Smooth muscle cell (in vitro differentiated cells): ENCODE measurements at regions not wholly inside any gene's neighbourhood (a gene's known extent, or its start where the extent isn't known, plus 50 kb on each side); places are given as distances from the start of the nearest gene placed in this dataset.

ENCODE experiments used
- DNase-seq: peaks from one replicate; lab custom pipeline; 2025; ENCODE audit not compliant: unreplicated experiment; lab: John Stamatoyannopoulos, UW
- H2AFZ ChIP-seq: fragments of 200-600 bp; sonication (generic); 2 replicates; pipeline ENCODE4 v1.6.0; 2016; ENCODE audit warnings: antibody characterized with exemption, low read depth, mild to moderate bottlenecking
- H3F3A ChIP-seq: fragments of 200-600 bp; sonication (generic); 2 replicates; pipeline ENCODE4 v1.6.0; 2017; ENCODE audit warnings: antibody characterized with exemption, low read depth
- H3K27ac ChIP-seq: fragments of 200-600 bp; sonication (generic); 2 replicates; pipeline ENCODE4 v1.5.1; 2016; ENCODE audit warnings: low read depth, mild to moderate bottlenecking
- H3K27me3 ChIP-seq: fragments of 200-600 bp; sonication (generic); 2 replicates; pipeline ENCODE4 v1.6.1; 2016; ENCODE audit warnings: low read depth, mild to moderate bottlenecking
- H3K36me3 ChIP-seq: fragments of 200-600 bp; sonication (generic); 2 replicates; pipeline ENCODE4 v1.5.1; 2016; ENCODE audit warnings: low read depth
- H3K4me1 ChIP-seq: fragments of 200-600 bp; sonication (generic); 2 replicates; pipeline ENCODE4 v1.5.1; 2016; ENCODE audit warnings: low read depth
- H3K4me2 ChIP-seq: fragments of 200-600 bp; sonication (generic); 2 replicates; pipeline ENCODE4 v1.6.0; 2016; ENCODE audit warnings: mild to moderate bottlenecking
- H3K4me3 ChIP-seq: fragments of 200-600 bp; sonication (generic); 2 replicates; pipeline ENCODE4 v1.5.1; 2016; ENCODE audit warnings: mild to moderate bottlenecking
- H3K79me2 ChIP-seq: fragments of 200-600 bp; sonication (generic); 2 replicates; pipeline ENCODE4 v1.6.0; 2016; ENCODE audit warnings: low read depth, mild to moderate bottlenecking
- H3K9ac ChIP-seq: fragments of 200-600 bp; sonication (generic); 2 replicates; pipeline ENCODE4 v1.6.0; 2016; ENCODE audit warnings: low read depth
- H3K9me3 ChIP-seq: fragments of 200-600 bp; sonication (generic); replicated peaks from 2 replicates; pipeline ENCODE4 v1.5.1; 2016; ENCODE audit warnings: low read depth
- H4K20me1 ChIP-seq: fragments of 200-600 bp; sonication (generic); 2 replicates; pipeline ENCODE4 v1.6.0; 2016; ENCODE audit warnings: low read depth
- WGBS: methylation state at CpG from one replicate; pipeline ENCODE4 v1.1.7; 2016; ENCODE audit warnings: low lambda C conversion rate; 5-methylcytosine and 5-hydroxymethylcytosine counted together
- TF ChIP-seq, protein P1 (sequence below): fragments of 200-600 bp; sonication (generic); IDR thresholded peaks from 2 replicates; pipeline ENCODE4 v1.5.1; 2017; ENCODE audit warnings: borderline replicate concordance, mild to moderate bottlenecking, antibody characterized with exemption; ENCODE audit not compliant: insufficient read depth, poor library complexity, severe bottlenecking

DNA sequence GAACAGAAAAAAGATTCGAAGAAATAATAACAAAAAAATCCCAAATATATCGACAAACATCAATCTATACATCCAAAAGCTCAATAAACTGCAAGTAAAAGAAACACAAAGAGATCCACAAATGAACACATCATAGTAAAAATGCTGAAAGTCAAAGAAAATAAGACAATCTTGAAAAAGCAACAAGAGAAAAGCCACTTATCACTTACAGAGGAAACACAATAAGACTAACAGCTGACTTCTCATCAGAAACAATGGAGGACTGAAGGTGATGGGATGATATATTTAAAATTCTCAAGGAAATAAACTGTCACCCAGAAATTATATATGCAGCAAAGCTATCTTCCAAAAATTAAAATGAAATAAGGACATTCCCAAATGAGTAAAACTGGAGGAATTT lies 140.3 kb downstream of the NDUFA10 start:
- no peaks in the 10 kb centered on the region for H4K20me1 ChIP-seq
- DNase-seq = no peak
- no peak overlapping the region for H3K9ac ChIP-seq
- no peaks in the 10 kb centered on the region for H3K36me3 ChIP-seq
- H3F3A ChIP-seq = no peaks in the 10 kb centered on the region
- no peaks in the 10 kb centered on the region for H3K4me1 ChIP-seq
- no peak overlapping the region for H3K4me2 ChIP-seq
- no peaks in the 10 kb centered on the region for H3K27me3 ChIP-seq
- H3K27ac ChIP-seq = no peak overlapping the region
- TF ChIP-seq, protein P1, sequence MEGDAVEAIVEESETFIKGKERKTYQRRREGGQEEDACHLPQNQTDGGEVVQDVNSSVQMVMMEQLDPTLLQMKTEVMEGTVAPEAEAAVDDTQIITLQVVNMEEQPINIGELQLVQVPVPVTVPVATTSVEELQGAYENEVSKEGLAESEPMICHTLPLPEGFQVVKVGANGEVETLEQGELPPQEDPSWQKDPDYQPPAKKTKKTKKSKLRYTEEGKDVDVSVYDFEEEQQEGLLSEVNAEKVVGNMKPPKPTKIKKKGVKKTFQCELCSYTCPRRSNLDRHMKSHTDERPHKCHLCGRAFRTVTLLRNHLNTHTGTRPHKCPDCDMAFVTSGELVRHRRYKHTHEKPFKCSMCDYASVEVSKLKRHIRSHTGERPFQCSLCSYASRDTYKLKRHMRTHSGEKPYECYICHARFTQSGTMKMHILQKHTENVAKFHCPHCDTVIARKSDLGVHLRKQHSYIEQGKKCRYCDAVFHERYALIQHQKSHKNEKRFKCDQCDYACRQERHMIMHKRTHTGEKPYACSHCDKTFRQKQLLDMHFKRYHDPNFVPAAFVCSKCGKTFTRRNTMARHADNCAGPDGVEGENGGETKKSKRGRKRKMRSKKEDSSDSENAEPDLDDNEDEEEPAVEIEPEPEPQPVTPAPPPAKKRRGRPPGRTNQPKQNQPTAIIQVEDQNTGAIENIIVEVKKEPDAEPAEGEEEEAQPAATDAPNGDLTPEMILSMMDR = no peak
- no peaks in the 10 kb centered on the region for H3K79me2 ChIP-seq
- peaks cover 14% of the 10 kb centered on the region for H3K9me3 ChIP-seq
- H3K4me3 ChIP-seq = no peak overlapping the region
- H2AFZ ChIP-seq = no peak overlapping the region
- 90% methylated on average over 2 of the region's 2 CpGs for WGBS

DNA sequence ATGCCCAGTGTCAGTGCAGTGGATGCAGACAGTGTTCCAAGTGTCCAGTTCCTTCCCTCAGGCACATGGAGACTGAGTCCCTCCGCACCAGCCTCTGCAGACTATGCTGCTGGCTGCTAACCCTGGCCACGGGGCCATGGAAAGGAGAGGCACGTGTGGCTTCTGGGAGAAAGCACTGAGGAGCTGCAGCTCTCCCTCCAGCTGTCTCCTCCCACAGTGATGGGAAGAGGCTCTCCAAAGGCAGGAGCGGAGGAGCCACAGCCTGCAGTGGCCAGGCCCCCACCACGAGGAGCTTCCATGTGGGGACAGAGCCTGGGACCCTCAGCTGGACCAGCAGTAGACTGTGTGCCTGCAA lies 141.1 kb downstream of the NDUFA10 start:
- WGBS = 89% methylated on average over 5 of the region's 5 CpGs
- no peak overlapping the region for H3K4me3 ChIP-seq
- no peak overlapping the region for H3K27ac ChIP-seq
- H3K79me2 ChIP-seq = no peaks in the 10 kb centered on the region
- H3K36me3 ChIP-seq = no peaks in the 10 kb centered on the region
- no peaks in the 10 kb centered on the region for H3F3A ChIP-seq
- H3K27me3 ChIP-seq = no peaks in the 10 kb centered on the region
- no peak for DNase-seq
- H2AFZ ChIP-seq = no peak overlapping the region
- H3K9me3 ChIP-seq = peaks cover 14% of the 10 kb centered on the region
- no peak overlapping the region for H3K4me2 ChIP-seq
- no peak overlapping the region for H3K9ac ChIP-seq
- TF ChIP-seq, protein P1 = no peak
- no peaks in the 10 kb centered on the region for H4K20me1 ChIP-seq
- no peaks in the 10 kb centered on the region for H3K4me1 ChIP-seq

DNA sequence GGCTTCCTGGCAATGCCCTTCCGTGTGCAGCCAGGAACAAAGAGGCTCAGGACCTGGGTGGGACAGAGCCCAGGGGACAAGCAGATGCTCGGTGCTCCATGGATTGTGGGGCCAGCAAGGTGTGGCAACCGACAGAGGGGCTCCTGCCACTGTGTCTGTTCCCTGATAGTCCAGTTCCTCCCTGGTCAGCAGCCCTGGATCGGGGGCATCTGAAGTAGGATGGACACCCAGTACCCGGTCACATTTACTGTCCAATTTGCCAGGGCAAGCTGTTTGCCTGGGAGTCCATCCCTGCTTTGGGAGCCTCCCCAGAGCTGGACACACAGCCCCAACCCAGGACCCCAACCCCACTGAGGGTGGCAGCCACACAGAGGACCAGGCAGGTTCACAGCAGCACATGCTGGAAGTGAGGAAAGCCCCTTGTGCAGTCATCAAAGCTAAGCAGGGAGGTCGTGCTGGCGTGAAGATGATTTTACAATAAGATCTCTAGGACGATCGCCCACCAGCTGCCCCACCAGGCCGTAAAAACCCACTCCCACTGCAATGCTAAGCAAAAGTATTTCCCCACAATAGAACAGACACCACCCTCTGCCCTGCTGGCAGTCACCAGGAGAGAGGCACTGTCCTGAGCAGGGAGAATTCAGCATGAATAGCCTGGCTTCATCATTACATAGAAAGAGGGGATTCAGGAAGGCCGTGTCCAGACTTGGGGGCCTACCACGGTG lies 141.7 kb downstream of the NDUFA10 start:
- Histone ChIP-seq H3F3A (no peaks in the 10 kb centered on the region), H3K4me2 (no peak overlapping the region), H3K9ac (no peak overlapping the region), H3K4me3 (no peak overlapping the region), H3K27me3 (no peaks in the 10 kb centered on the region), H3K9me3 (peaks cover 14% of the 10 kb centered on the region), H4K20me1 (no peaks in the 10 kb centered on the region), H3K27ac (no peak overlapping the region), H3K4me1 (no peaks in the 10 kb centered on the region), H3K79me2 (no peaks in the 10 kb centered on the region), H2AFZ (no peak overlapping the region), H3K36me3 (no peaks in the 10 kb centered on the region)
- no peak for DNase-seq
- TF ChIP-seq, protein P1 = no peak
- 82% methylated on average over 12 of the region's 12 CpGs for WGBS

DNA sequence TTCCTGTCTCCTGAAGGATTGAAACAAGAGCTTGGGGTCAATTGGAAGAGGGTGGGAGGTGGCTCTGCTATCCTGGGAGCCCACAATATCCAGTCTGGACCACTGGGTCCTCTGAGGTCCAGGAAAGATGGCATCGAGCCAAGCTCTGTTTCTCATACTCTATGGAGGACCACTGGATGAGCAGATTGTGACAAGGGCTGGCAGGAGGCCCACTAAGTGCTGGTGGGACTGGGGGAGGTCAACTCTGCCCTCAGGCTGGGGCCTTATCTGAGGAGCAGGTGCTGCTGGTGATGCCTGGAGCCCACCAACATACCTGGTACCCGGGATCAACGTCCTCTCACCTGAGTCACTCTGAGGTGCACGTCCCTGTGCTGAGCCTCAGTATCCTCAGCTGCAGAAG lies 142.4 kb downstream of the NDUFA10 start:
- no peak overlapping the region for H3K4me2 ChIP-seq
- no peaks in the 10 kb centered on the region for H3K4me1 ChIP-seq
- H3K27ac ChIP-seq = no peak overlapping the region
- TF ChIP-seq, protein P1 = no peak
- 78% methylated on average over 4 of the region's 4 CpGs for WGBS
- H2AFZ ChIP-seq = no peak overlapping the region
- H3K9me3 ChIP-seq = peaks cover 14% of the 10 kb centered on the region
- DNase-seq = no peak
- H3K9ac ChIP-seq = no peak overlapping the region
- no peaks in the 10 kb centered on the region for H3K36me3 ChIP-seq
- no peaks in the 10 kb centered on the region for H4K20me1 ChIP-seq
- H3K27me3 ChIP-seq = no peaks in the 10 kb centered on the region
- H3K4me3 ChIP-seq = no peak overlapping the region
- no peaks in the 10 kb centered on the region for H3K79me2 ChIP-seq
- H3F3A ChIP-seq = no peaks in the 10 kb centered on the region
